ENCODE measurements at regions not wholly inside any gene's neighbourhood (a gene's known extent, or its start where the extent isn't known, plus 50 kb on each side); places are given as distances from the start of the nearest gene placed in this dataset.

DNA sequence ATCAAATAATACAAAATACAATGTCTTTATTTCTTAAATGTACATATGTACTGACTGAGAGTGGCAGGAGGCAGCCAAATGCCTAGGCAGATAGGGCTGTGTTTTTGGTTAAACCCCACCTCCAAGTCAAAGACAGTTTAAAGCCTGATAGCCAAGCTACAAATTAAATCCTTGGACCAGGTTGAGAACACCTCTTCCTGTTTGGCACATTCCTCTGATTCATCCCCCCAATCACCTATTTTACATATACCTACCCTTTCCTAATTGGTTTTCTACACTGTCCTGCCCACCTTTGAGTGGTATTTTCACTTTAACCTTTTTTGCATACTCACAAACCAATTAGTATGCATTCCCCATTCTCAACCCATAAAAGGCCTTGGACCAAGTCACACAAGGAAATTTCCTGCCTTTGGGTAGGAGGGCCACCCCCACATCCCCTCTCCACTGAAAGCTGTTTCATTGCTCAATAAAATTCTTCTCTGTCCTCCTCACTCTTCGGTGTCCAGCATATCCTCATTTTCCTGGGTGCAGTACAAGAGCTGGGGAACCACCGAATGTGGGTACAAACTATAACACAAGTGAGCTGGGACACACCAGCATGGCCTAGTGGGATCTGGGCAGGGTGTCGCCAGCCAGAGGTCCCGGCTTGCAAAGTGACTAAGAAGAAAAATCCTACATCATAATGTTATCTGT, 149.1 kb downstream of the UBE2E3 start:
- 11% methylated on average over 4 of the region's 4 CpGs for WGBS (ENCODE audit: low lambda C conversion rate)
- BruUV-seq (replicated peaks): no TSS peak
- no peak for ATAC-seq

More for the DNA sequence above, 149.1 kb downstream of the UBE2E3 start:
- Histone ChIP-seq H3K79me2 (ENCODE audit: insufficient read depth, low read length) (no peaks in the 10 kb centered on the region), H2AFZ (ENCODE audit: low read length) (no peak overlapping the region), H3K9me3 (ENCODE audit: low read length) (no peaks in the 10 kb centered on the region), H3K4me3 (replicated peaks in 1 of 3; ENCODE audit: insufficient read depth in 1 of 3, low read depth in 2 of 3, low read length in 3 of 3) (no peak overlapping the region), H3K4me1 (ENCODE audit: insufficient read depth, low read length) (no peaks in the 10 kb centered on the region), H3K4me2 (ENCODE audit: low read depth, low read length) (no peak overlapping the region), H3K9ac (ENCODE audit: insufficient read depth, low read depth, low read length) (no peak overlapping the region), H3K27me3 (ENCODE audit: control insufficient read depth in 1 of 2, insufficient read depth in 2 of 2, low read length in 2 of 2) (no peaks in the 10 kb centered on the region), H3K36me3 (replicated peaks in 1 of 2; ENCODE audit: control insufficient read depth in 1 of 2, insufficient read depth in 2 of 2, low read length in 2 of 2) (no peaks in the 10 kb centered on the region), H3K27ac (ENCODE audit: extremely low read length, insufficient read depth, low read length) (no peak overlapping the region), H4K20me1 (ENCODE audit: insufficient read depth, low read length) (no peaks in the 10 kb centered on the region)
- CTCF ChIA-PET (ENCODE audit: low intra/inter-chr PET ratio, low total read pairs): no interaction called here
- in situ Hi-C loops (cut with HindIII; ENCODE audit: extremely low pct_ligation_motif_present, low pct_unique_long_range_greater_than_20kb): no loop called here
- FAIRE-seq: no peak
- TF ChIP-seq MIXL1 (CRISPR knock-in tag; IDR thresholded peaks at IDR 0.05) (no peak), CBX1 (IDR thresholded peaks at IDR 0.05; ENCODE audit: low read depth) (no peak), ZNF468 (CRISPR knock-in tag; IDR thresholded peaks at IDR 0.05) (no peak), ZBTB39 (CRISPR knock-in tag; IDR thresholded peaks at IDR 0.05) (no peak), HNF4G (IDR thresholded peaks at IDR 0.05; ENCODE audit: borderline replicate concordance, low read depth, low read length) (no peak), HNF4G (CRISPR knock-in tag; IDR thresholded peaks at IDR 0.05; ENCODE audit: borderline replicate concordance, low read depth) (no peak), HMG20B (CRISPR knock-in tag; conservative IDR thresholded peaks at IDR 0.05) (no peak), ZBTB25 (CRISPR knock-in tag; IDR thresholded peaks at IDR 0.05) (no peak)
- TF ChIP-seq, protein P1, sequence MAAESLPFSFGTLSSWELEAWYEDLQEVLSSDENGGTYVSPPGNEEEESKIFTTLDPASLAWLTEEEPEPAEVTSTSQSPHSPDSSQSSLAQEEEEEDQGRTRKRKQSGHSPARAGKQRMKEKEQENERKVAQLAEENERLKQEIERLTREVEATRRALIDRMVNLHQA (CRISPR knock-in tag; IDR thresholded peaks at IDR 0.05): no peak
- intact Hi-C loops (cut with micrococcal nuclease; ENCODE audit: unreplicated experiment): no loop called here
- POLR2A ChIA-PET: no interaction called here
- DNase-seq (ENCODE audit: low spot score): no peak

Measured in HepG2 (cell line).